Hematopoietic multipotent progenitor cell treated with erythropoietin and hydrocortisone succinate and interleukin-3 and kit ligand, for 8 days (in vitro differentiated cells): ENCODE measurements at regions not wholly inside any gene's neighbourhood (a gene's known extent, or its start where the extent isn't known, plus 50 kb on each side); places are given as distances from the start of the nearest gene placed in this dataset.
"Not testable (repeated sequence)": the region's sequence is repeated elsewhere in the genome, so short reads cannot be mapped to it uniquely, and the experiment has no call there.

Source experiments
- DNase-seq: peaks from one replicate; pipeline ENCODE4 v3.0.0-alpha.2; 2015

DNA sequence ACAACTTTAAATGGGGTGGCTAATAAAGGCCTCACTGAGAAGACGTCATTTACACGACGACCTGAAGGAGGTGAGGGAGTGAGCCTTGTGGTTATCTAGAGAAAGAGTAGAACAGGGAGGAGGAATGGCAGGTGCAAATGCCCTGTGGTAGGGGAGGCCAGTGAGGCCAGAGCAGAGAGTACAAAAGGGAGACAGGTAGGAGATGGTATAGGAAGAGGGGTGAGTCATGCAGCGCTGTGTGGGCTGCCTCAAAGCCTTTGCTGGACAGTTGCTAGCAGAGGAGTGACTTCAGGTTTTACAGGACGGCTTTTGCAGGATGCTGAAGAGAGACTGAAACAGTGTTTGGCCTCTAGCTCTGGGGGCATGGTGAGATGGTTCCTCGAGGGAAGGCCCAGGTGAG, 116.0 kb downstream of the IER5 start:
- no peak for DNase-seq

GRCh38 chr1:181205901-181206300, 117.4 kb downstream of the IER5 start:
- no peak for DNase-seq

DNA sequence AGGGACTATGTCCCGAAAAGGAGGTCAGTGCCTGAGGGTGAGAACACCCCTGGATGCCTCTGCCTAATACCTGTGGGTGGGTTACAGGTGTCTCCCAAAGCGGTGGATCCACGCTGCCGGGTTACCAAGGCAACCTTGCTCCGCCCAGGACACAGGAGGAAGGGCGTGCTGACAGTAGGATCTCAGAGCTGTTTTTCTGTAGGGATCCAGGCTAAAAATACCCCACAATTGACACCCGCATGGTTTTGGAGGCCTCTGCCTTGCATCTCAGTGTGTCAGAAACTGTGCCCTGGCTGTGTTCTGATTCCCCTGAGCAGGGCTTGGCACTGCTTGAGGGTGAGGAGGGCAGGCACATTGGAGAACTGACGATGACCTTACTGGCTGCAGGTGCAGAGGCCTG, 118.0 kb downstream of the IER5 start:
- DNase-seq: no peak

- no peak for DNase-seq
Measured at GRCh38 chr1:181206979-181207790, 118.7 kb downstream of the IER5 start.

DNA sequence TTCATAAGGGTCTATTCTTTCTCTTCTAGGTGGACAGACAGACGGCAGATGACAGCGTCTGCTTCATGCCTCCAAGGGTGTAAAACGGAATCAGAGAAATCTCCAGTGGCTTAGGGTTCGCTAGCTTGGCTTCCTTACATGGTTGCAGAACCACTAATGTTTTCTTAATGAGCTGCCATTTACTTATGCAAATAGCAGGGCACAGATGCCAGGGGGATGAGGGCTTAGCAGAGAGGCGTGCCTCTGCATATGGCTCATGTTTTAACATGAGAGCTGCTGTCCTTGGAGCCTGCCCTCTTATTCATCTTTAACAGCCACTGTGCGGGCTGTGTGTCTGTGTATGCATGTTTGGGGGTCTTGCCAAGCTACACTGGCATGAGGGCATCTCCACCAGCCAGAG, 119.6 kb downstream of the IER5 start:
- DNase-seq: no peak

- no peak for DNase-seq
Measured at GRCh38 chr1:181208967-181209366, 120.5 kb downstream of the IER5 start.

GRCh38 chr1:181213056-181213455, 124.6 kb downstream of the IER5 start:
- DNase-seq: no peak

GRCh38 chr1:181216591-181216994, 128.1 kb downstream of the IER5 start:
- DNase-seq: no peak

DNA sequence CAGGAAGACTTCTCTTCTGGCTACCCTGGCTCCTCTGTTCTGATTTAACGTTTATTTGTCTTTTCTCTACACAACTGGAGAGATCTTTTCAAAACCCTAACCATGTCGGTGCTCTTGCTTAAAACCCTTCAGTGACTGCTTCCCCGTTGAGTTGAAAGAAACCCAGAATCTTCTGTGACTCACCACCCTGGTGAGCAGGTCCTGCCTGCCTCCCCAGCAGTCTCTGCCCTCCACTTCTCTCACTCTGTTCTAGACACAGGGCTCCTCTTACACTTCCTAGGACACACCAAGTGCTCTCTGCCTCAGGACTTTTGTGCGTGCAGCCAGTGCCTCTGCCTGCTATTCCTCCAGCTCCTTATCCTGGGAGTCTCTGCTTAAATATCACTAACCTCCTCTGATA, 131.4 kb downstream of the IER5 start:
- DNase-seq: no peak

GRCh38 chr1:181221078-181221477, 132.6 kb downstream of the IER5 start:
- no peak for DNase-seq

DNA sequence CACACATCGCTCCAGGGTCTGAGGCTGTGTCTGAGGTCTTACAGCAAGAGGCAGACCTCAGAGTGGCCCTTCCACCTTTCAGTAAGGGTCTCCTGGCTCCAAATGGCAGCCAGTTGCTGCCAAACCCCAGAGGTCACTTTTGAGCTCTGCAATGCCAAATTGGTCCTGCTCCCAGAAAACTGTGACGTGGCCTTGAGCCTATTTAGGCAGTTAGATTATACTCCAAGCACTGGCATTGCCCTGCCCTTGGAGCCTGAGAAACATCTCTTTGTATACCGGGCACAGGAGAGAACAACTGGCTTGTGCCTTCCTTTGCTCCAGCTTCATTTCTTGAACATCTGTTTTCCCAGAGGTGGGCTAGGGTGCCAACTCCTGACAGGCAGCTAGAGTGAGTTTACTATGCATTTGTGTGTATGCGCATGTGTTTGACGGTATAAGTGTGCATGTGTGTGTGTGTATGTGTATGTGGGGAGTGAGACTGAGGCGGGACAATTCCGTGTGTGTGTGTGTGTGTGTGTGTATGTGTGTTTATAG, 134.5 kb downstream of the IER5 start:
- DNase-seq: no peak

DNA sequence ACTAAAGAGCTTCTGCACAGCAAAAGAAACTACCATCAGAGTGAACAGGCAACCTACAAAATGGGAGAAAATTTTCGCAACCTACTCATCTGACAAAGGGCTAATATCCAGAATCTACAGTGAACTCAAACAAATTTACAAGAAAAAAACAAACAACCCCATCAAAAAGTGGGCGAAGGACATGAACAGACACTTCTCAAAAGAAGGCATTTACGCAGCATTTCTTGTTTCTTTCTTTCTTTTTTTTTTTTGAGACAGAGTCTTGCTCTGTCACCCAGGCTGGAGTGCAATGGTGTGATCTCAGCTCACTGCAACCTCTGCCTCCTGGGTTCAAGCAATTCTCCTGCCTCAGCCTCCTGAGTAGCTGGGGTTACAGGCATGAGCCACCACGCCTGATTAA, 138.2 kb downstream of the IER5 start:
- not testable (repeated sequence) for DNase-seq

DNA sequence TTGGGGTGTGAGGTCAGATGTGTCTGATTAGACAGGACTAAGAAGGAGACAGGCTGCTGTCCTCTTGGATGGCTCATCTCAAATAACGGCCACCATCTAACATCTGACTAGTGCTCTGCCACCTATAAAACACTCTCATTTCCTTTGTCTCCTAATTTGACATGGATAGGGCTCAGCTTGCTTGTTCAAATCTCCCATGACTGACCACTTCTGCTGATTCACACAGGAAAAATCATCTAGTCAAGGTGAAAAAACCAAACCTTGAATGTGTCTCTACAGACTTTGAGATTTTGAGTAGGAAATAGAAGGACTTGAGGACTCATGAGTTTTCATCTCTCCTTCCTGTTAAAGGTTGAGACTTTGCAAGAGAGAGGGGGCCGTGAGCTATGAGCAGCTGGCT, 150.6 kb downstream of the IER5 start:
- no peak for DNase-seq

- not testable (repeated sequence) for DNase-seq
Measured at GRCh38 chr1:181246320-181246719, 157.8 kb downstream of the IER5 start.

DNA sequence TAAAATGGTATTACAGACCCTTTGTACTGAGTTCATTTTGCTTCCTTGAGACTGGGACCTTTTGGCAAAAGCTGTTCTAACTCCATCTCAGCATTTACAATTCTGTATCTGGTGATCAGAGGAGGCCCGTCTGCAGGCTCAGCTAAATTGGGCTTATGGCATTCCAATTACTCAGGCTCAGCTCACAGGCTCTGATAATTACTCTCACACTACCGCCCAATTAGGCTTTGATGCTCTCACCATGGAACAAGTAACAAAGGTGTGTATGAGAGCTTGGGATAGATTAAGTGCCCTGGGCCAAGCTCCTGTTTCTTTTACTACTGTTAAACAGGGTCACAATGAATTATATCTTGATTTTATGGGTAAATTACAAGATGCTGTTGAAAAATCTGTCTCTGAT, 159.9 kb downstream of the IER5 start:
- not testable (repeated sequence) for DNase-seq

DNA sequence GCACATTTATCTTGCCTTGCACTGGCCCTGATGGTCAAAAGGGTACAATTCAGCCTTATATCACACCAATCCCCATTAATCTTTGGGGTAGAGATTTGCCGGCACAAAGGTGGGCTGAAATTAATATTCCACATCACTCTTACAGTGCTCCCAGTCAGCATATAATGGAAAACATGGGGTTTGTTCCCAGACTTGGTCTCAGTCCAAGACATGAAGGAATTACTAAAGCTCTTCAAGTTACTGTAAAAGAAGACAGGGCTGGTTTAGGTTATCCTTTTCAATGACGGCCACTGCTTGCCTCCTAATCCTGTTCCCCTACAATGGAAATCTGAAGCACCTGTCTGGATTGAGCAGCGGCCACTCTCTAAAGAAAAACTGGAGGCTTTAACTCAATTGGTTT, 160.7 kb downstream of the IER5 start:
- DNase-seq: no peak

- DNase-seq: no peak
Measured at GRCh38 chr1:181250038-181250437, 161.5 kb downstream of the IER5 start.

GRCh38 chr1:181251001-181251712, 162.7 kb downstream of the IER5 start:
- no peak for DNase-seq

DNA sequence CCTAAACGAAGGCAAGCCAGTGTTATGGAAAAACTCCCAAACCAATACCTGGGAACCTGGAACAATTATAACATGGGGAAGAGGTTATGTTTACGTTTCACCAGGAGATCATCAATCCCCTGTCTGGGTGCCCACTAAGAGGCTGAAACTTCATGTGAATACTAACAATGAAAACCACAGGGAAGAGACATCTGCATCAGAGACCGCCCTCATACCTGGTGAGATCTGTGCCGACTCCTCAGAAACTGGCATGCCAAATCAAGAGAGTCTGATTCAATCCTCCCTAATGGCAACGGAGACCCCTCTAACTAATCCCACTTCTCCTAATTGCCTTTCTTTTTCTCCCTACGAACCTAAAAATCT, 163.2 kb downstream of the IER5 start:
- DNase-seq: no peak

DNA sequence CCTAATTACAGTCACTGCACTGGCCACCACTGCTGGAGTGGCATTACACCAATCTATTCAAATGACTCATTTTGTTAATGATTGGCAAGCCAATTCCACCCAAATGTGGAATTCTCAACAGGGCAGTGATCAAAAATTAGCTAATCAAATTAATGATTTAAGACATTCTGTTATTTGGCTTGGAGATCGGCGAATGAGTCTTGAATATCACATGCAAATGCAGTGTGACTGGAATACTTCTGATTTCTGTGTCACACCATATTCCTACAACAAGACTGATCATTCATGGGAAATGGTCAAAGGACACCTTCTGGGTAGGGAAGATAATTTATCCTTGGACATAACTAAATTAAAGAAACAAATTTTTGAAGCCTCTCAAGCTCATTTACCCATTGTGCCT, 165.1 kb downstream of the IER5 start:
- not testable (repeated sequence) for DNase-seq

DNA sequence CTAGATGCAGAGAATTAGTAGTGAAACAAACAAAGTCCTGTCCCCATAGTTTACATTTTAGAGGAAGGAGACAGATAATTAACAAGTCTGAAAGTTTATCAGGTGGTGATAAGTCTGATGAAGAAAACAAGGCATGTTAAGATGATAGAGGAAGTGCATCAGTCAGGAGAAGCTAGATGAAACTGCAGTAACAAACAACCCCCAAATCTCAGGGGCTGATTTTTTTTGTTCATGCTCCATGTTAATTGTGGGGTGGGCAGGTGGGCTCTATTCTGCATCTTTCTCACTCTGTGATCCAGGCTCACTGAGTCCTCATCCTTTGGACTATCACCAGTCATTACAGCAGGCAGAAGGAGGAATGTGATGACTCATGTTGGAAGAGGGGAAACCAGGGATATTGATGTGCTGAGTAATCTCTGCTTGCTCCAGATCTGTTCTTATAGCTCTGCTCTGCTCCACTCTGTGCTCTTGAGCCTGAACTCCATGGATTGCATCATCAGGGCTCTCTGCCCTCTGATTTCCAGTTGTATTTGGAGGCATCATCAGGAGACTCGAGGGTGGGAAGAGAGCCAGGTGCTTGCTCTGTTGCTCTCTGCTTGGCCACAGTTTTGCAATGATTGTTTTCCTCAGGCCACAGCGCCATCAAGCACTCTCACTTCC, 166.9 kb downstream of the IER5 start:
- DNase-seq: no peak

DNA sequence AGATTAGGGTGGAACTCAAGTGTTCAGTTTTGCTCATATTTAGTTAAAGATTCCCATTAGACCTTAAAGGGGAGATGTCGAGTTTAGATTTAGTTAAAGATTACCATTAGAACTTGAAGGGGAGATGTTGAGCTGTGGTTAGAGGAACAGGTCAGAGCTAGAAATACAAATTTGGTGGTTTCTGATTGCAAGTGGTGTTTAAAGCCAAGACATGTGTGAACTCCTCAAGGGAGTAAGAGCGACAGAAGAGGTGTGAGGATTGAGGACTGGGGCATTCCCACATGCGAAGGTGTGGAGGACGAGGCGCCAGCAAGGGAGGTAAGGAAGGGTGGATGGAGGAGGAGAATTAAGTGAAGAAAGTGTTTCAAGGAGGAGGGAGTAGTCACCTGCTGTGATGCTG, 168.6 kb downstream of the IER5 start:
- no peak for DNase-seq

DNA sequence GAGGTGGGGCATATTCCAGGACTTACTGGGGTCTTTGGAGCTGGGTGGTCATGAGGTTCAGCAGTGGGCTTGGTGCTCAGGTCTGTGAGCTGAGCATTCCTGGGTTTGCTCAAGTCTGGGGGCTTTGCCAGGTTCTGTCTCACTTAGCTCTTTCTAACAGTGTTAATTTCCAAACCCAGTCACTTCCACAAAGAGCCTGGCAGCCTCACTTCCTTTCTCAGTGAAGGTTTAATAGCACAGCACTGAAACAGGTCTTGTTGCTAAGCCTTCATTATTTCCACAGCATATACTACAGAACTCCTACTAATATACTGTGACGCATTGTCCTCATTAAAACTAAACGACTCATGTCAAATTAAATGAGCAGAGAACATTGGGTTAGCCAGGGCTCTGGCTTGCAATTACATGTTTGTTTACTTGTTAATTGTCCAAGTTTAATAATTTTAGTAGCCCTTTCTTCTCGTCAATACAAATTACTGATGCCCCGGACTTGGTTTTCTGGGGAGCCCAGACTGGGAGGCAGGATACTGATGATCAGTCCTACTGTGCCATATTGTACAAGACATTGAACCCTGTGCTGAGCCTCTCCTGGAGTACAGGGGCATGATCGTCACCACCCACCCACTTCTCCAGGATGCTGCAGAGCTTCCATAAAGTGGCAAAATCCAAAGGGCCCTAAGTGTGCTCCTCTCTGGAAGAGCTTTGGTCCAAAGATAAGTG, 170.7 kb downstream of the IER5 start:
- DNase-seq: no peak
